ENCODE measurements at regions not wholly inside any gene's neighbourhood (a gene's known extent, or its start where the extent isn't known, plus 50 kb on each side); places are given as distances from the start of the nearest gene placed in this dataset.

DNA sequence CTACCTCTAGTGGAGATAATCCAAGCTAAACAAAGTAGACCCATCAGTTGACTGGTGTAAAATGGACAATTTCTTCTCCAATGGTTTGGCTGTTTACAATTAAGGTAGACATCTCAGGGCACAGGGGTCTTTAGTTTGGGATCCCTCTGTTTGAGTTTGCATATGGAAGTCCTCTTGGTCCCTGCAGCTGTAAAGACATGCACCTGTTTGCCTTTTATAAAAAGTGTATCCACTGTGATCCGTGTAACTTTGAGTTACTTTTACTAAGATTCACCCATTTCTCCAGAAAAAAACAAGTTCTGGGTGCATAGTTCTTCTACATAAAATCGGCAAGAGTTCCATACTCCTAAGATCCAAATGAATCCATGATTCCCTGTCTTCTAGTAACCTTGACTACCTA, 374.7 kb upstream of the ADAMTS16 start:
- Mint-ChIP-seq H3K9me3 (peaks cover 7% of the 10 kb centered on the region), H3K27ac (no peak overlapping the region), H3K36me3 (no peaks in the 10 kb centered on the region), H3K4me1 (ENCODE audit: low read depth in 2 of 2) (no peaks in the 10 kb centered on the region), H3K4me3 (no peak overlapping the region), H3K27me3 (no peaks in the 10 kb centered on the region)
- ATAC-seq: no peak
- no peak for DNase-seq (ENCODE audit: low spot score)

DNA sequence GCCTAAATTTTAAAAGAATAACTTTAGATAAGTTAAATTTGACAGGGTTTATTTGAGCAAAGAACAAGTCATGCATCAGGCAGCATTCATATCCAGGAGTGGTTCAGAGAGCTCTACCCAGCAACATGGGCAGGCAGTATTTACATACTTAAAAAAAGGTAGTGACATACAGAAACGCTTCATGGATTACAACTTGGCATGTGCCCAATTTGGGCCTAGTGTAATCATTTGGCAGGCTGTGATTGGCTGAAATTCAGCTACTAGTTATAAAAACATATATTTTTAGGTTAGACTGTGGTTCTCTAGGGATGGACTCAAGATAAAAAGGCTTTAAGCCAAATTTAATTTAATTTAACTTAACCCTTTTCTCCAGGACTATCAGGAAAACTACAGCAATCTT, 374.0 kb upstream of the ADAMTS16 start:
- DNase-seq (ENCODE audit: low spot score) (no peak), ATAC-seq (no peak)
- Mint-ChIP-seq H3K4me3 (no peak overlapping the region), H3K27me3 (no peaks in the 10 kb centered on the region), H3K9me3 (peaks cover 7% of the 10 kb centered on the region), H3K36me3 (no peaks in the 10 kb centered on the region), H3K27ac (no peak overlapping the region), H3K4me1 (ENCODE audit: low read depth in 2 of 2) (no peaks in the 10 kb centered on the region)

DNA sequence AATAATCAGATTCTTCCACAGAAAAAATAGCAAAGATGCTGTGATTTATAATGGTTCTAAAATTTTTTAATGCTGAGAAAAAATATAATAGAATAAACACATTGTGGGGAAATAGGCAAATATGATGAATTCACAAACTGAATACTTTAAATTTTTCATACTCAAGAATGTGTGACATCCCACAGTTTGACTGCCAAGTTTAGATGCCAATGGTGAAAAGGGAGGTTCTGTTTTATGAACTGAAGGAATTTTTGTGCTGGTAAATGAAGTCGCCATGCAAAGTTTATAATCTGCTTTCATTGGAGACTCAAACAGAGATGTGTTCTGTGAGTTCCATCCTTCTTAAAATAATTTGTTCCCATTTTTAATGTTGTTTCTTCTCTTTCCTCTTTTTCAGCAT, 367.5 kb upstream of the ADAMTS16 start:
- Mint-ChIP-seq H3K9me3 (peaks cover 9% of the 10 kb centered on the region), H3K4me3 (no peak overlapping the region), H3K36me3 (peaks cover 6% of the 10 kb centered on the region), H3K27ac (no peak overlapping the region), H3K27me3 (no peaks in the 10 kb centered on the region), H3K4me1 (ENCODE audit: low read depth in 2 of 2) (no peaks in the 10 kb centered on the region)
- no peak for ATAC-seq
- no peak for DNase-seq (ENCODE audit: low spot score)

DNA sequence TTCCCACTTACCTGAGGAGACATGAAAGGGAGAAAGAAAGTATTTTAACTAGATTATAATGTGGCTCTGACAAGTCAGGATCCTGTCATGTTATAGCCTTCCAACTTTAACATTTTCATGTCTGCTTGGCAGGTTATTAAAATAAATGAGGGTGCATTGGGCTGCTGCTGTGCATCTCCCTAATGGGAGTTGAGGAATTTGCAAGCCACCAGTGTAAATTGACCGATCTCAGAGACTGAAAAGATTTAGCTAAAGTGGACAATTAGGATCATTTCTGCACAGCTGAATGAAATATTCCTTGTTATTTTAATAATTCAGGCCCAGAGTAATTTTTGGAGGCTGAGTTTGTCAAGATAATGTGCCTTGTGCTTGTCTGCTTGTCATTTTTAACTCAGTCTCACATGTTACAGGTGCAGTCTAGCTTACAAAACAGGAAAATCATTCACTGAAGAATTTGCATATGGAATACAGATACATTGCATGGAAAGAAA, 366.3 kb upstream of the ADAMTS16 start:
- Mint-ChIP-seq H3K27ac (no peak overlapping the region), H3K4me3 (no peak overlapping the region)

DNA sequence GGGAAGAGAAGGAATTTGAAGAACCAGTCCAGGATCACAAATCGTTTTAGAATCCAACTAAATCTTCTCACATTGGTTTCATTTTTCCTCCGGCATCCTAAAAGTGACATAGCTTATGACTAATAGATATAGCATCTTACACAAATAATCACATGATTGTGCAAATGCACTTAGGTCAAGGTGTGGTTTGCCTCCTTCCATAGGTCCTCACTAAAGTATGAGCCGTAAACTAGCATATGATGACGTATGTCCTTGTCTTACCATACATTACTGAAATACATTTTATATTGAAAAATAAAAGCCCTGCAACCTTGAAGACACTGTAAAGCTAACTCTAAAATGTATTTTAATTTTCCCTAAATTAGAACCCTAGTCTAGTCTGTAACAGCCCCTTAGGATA, 362.7 kb upstream of the ADAMTS16 start:
- Mint-ChIP-seq H3K4me3 (no peak overlapping the region), H3K9me3 (peaks cover 13% of the 10 kb centered on the region), H3K4me1 (ENCODE audit: low read depth in 2 of 2) (no peaks in the 10 kb centered on the region), H3K27me3 (no peaks in the 10 kb centered on the region), H3K27ac (no peak overlapping the region), H3K36me3 (peaks cover 11% of the 10 kb centered on the region)
- ATAC-seq: no peak
- no peak for DNase-seq (ENCODE audit: low spot score)

More for the DNA sequence above, 366.3 kb upstream of the ADAMTS16 start:
- Mint-ChIP-seq H3K27me3 (no peaks in the 10 kb centered on the region), H3K36me3 (peaks cover 8% of the 10 kb centered on the region), H3K4me1 (ENCODE audit: low read depth in 2 of 2) (no peaks in the 10 kb centered on the region), H3K9me3 (peaks cover 10% of the 10 kb centered on the region)
- DNase-seq (ENCODE audit: low spot score) (no peak), ATAC-seq (no peak)

DNA sequence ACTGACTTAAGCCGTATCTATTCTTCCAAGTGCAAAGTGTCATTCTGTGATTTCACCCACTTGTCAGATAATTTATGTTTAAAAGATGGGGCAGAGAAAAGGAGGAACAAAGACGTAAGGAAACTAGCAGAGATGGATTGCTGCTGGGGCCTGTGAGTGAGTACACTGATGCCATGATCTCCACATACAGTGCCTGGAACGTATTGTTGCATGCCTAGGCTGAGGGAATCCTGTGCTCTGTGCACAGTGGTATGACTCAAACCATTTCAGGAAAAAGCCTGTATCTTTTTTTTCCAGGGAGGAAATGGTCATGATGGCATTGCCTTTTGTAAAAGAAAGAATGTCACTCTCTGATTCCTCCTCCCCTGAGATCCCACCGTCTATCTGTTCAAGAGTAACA, 359.5 kb upstream of the ADAMTS16 start:
- DNase-seq (ENCODE audit: low spot score): no peak
- no peaks in the 10 kb centered on the region for H3K27me3 Mint-ChIP-seq
- no peak overlapping the region for H3K4me3 Mint-ChIP-seq
- peaks cover 11% of the 10 kb centered on the region for H3K36me3 Mint-ChIP-seq
- peaks cover 17% of the 10 kb centered on the region for H3K9me3 Mint-ChIP-seq
- ATAC-seq: no peak
- no peaks in the 10 kb centered on the region for H3K4me1 Mint-ChIP-seq (ENCODE audit: low read depth in 2 of 2)
- H3K27ac Mint-ChIP-seq: no peak overlapping the region

DNA sequence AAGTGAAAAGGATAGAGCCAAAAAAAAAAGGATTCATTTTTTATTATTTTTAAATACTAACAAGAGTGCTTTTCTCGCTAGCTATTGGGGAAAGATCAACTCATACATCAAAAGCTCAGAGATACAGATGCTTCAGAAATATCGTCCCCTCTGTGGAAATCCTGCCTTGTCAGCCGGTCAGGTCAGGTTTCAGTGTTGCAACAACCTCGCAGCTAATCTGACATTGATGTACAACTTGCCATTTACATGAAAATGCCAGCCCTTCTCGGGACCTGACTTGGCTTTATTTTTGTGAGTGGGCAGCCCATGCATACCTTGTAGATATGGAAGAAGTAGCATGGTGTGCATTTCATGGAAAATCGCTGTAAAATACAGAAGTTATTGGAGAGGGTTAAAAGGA, 358.8 kb upstream of the ADAMTS16 start:
- Mint-ChIP-seq H3K4me3 (no peak overlapping the region), H3K27me3 (no peaks in the 10 kb centered on the region), H3K36me3 (peaks cover 11% of the 10 kb centered on the region), H3K4me1 (ENCODE audit: low read depth in 2 of 2) (no peaks in the 10 kb centered on the region), H3K9me3 (peaks cover 23% of the 10 kb centered on the region), H3K27ac (no peak overlapping the region)
- ATAC-seq (no peak), DNase-seq (ENCODE audit: low spot score) (no peak)

DNA sequence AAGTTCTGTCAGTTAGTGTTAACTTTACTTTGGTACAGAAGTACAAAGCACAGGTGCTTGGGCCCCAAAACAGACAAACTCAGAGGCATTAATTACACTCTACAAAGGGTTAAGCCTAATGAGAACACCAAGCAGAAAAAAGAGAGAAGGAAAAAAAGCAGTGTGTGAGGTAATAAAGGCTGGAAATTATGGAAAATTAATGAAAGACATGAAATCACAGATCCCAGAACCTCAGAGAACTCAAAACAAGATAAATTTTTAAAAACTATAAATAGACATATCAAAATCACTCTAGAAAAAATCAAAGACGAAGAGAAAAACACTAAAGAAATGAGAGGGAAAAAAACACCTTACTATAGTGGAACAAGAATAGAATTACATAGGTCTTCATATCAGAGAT, 354.2 kb upstream of the ADAMTS16 start:
- Mint-ChIP-seq H3K9me3 (peaks cover 20% of the 10 kb centered on the region), H3K4me1 (ENCODE audit: low read depth in 2 of 2) (no peaks in the 10 kb centered on the region), H3K27me3 (no peaks in the 10 kb centered on the region), H3K4me3 (no peak overlapping the region), H3K36me3 (peaks cover 6% of the 10 kb centered on the region), H3K27ac (no peak overlapping the region)
- DNase-seq (ENCODE audit: low spot score) (no peak), ATAC-seq (no peak)

DNA sequence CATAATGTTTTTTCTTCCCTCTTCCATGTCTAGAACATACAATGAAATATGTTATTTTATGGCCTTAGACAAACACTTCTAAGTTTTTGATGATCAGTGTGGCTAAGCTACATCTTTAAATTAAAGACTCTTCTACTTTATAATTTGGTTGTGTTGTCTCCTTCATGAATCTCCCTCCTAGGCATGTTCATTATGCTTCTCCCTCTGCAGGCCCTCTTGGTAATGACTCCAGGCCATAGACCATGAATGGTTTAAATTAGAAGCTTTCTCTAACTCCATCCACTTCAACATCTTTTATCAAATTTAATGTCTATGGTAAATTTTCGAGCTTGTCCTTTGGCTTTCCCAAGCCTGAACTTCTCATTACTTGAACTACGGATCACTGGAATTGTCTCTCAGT, 342.7 kb upstream of the ADAMTS16 start:
- Mint-ChIP-seq H3K36me3 (no peaks in the 10 kb centered on the region), H3K4me1 (ENCODE audit: low read depth in 2 of 2) (no peaks in the 10 kb centered on the region), H3K27ac (no peak overlapping the region), H3K9me3 (peaks cover 11% of the 10 kb centered on the region), H3K27me3 (no peaks in the 10 kb centered on the region), H3K4me3 (no peak overlapping the region)
- ATAC-seq: no peak
- DNase-seq (ENCODE audit: low spot score): no peak

DNA sequence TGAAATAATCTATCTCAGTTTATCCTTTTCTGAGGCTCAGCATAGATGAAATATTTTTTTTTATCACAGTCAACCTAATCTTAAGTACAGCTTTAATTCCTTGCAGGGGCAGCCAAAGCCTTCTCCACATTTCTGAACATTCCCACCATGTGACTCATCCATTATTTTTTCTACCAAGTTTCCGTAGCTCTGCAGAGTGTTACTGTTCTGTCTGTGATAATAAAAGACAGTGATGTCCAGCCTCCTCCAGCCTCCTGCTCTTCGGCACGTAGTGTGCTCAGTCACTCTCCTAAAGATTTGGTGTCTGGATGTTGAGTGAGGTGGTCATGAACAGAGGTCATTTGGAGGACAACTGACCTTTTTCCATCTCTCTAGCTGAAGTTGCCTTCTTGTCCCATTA, 338.1 kb upstream of the ADAMTS16 start:
- Mint-ChIP-seq H3K4me3 (no peak overlapping the region), H3K27me3 (no peaks in the 10 kb centered on the region), H3K27ac (no peak overlapping the region), H3K36me3 (no peaks in the 10 kb centered on the region), H3K4me1 (ENCODE audit: low read depth in 2 of 2) (no peaks in the 10 kb centered on the region), H3K9me3 (peaks cover 15% of the 10 kb centered on the region)
- DNase-seq (ENCODE audit: low spot score): no peak
- no peak for ATAC-seq

DNA sequence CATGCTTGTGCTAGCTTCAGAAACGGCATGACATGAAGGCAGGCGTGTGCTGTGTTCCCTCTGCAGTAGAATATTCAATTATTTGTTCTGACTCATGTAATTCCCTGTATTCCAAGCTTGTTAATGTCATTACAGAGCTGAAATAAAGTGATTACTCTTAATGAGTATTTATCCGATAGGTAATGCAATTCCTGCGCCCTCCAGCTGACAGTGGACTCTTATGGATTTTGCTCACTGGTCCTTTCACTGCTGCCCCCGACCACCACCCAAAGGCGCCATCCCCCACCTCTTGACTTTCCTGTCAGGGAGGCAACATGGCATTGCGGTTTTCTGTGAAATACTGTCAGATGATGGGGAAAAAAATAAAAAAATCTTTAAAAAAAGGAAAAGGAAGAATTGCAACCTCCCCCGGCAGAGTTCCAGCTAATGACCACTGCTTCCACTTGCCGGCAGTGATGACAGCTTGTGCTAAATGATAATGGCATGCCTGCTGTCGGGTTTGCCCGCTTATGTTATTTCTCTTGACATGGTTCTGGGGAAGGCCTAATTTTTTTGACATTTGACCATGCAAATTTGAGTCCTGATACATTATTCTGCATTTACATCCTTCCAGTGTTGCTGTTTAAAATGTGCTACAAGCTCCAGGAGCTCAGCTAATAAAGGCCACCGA, 335.3 kb upstream of the ADAMTS16 start:
- Mint-ChIP-seq H3K4me3 (no peak overlapping the region), H3K27ac (no peak overlapping the region), H3K27me3 (no peaks in the 10 kb centered on the region), H3K36me3 (peaks cover 5% of the 10 kb centered on the region), H3K4me1 (ENCODE audit: low read depth in 2 of 2) (no peaks in the 10 kb centered on the region), H3K9me3 (peaks cover 18% of the 10 kb centered on the region)
- ATAC-seq (no peak), DNase-seq (ENCODE audit: low spot score) (no peak)

DNA sequence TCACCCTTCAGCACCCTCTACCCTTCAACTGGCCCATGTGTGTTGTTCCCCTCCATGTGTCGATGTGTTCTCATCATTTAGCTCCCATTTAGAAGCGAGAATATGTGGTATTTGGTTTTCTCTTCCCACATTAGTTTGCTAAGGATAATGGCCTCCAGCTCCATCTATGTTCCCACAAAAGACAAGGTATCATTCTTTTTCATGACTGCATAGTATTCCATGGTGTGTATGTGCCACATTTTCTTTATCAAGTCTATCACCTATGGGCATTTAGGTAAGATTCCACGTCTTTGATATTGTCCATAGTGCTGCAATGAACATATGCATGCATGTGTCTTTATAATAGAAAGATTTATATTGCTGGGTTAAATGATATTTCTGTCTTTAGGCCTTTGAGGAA, 325.1 kb upstream of the ADAMTS16 start:
- no peak overlapping the region for H3K4me3 Mint-ChIP-seq
- H3K4me1 Mint-ChIP-seq (ENCODE audit: low read depth in 2 of 2): no peaks in the 10 kb centered on the region
- H3K9me3 Mint-ChIP-seq: peaks cover 12% of the 10 kb centered on the region
- no peaks in the 10 kb centered on the region for H3K27me3 Mint-ChIP-seq
- DNase-seq (ENCODE audit: low spot score) (no peak), ATAC-seq (no peak)
- H3K27ac Mint-ChIP-seq: no peak overlapping the region
- H3K36me3 Mint-ChIP-seq: peaks cover 11% of the 10 kb centered on the region

DNA sequence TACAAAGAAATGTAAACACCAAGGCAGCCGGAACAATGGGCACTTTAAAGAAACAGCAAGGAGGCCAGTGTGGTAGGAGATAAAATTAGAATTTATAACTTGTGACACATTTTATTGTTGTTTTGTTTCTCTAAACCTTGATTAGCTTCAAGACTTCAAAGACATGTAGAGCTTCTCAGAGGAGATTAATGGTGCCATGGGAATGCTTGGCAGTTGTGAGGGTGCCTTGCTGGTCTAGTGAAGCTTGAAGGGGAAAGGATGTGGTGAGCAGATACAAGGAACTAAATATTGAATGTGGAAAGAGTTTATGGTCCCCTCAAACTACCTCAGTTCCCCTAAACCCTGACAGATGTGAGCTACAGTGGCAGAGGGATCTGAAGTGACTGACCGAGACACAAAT, 322.4 kb upstream of the ADAMTS16 start:
- Mint-ChIP-seq H3K4me3 (no peak overlapping the region), H3K27ac (no peak overlapping the region), H3K27me3 (no peaks in the 10 kb centered on the region), H3K4me1 (ENCODE audit: low read depth in 2 of 2) (no peaks in the 10 kb centered on the region), H3K36me3 (peaks cover 11% of the 10 kb centered on the region), H3K9me3 (peaks cover 12% of the 10 kb centered on the region)
- no peak for DNase-seq (ENCODE audit: low spot score)
- no peak for ATAC-seq

DNA sequence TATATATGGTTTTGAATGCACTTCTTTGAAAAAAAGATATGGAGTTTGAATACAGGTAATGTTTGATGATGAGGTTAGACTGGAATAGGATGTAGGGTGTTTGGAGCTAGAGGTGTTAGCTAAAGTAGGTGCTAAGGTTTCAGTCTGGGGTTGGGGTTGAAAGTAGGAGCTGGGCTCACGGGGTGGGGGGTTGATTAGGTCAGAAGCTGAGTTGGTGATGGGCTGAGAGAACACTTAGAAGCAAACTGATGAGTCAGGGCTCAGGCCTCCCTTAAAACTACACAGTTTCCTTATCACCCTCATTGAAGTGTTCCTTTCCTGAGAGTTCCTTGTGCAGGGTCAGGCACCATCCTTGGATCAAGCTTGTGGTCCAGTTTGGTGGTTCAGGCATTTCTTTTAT, 308.8 kb upstream of the ADAMTS16 start:
- ATAC-seq (no peak), DNase-seq (ENCODE audit: low spot score) (no peak)
- H3K4me1 Mint-ChIP-seq (ENCODE audit: low read depth in 2 of 2): no peaks in the 10 kb centered on the region
- peaks cover 8% of the 10 kb centered on the region for H3K9me3 Mint-ChIP-seq
- no peaks in the 10 kb centered on the region for H3K36me3 Mint-ChIP-seq
- H3K27me3 Mint-ChIP-seq: no peaks in the 10 kb centered on the region
- no peak overlapping the region for H3K27ac Mint-ChIP-seq
- H3K4me3 Mint-ChIP-seq: no peak overlapping the region

DNA sequence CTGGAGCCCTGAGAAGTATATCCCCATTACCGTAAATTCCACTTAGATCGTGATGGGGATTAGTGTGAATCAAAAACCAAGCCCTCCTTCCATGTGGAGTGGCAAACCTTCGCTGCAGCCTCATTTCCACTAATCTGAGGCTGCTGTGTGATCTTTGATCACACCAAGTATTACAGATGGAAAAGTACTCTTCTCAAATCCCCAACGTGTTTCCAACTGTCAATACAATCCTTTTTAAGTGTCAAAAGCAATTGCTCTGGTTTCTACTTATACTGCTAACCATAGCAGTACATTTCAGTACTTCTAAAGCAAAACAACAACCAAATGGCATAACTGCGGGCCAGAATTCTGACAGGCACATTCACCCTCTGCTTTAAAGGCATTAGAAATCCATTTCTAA, 307.7 kb upstream of the ADAMTS16 start:
- Mint-ChIP-seq H3K4me1 (ENCODE audit: low read depth in 2 of 2) (no peaks in the 10 kb centered on the region), H3K9me3 (peaks cover 7% of the 10 kb centered on the region), H3K4me3 (no peak overlapping the region), H3K27ac (no peak overlapping the region), H3K36me3 (no peaks in the 10 kb centered on the region), H3K27me3 (no peaks in the 10 kb centered on the region)
- DNase-seq (ENCODE audit: low spot score) (no peak), ATAC-seq (no peak)
